ENCODE measurements at regions not wholly inside any gene's neighbourhood (a gene's known extent, or its start where the extent isn't known, plus 50 kb on each side); places are given as distances from the start of the nearest gene placed in this dataset.
"Not testable (repeated sequence)": the region's sequence is repeated elsewhere in the genome, so short reads cannot be mapped to it uniquely, and the experiment has no call there.

- H3K36me3 ChIP-seq (ENCODE audit: insufficient read depth, low read length) = no peaks in the 10 kb centered on the region
- H3K4me2 ChIP-seq (ENCODE audit: insufficient read depth, low read length) = no peak overlapping the region
- peaks cover 6% of the 10 kb centered on the region for H3K4me1 ChIP-seq (ENCODE audit: insufficient read depth, low read length)
- no peak for DNase-seq (ENCODE audit: insufficient read length, low spot score, missing footprints)
- no peaks in the 10 kb centered on the region for H3K27me3 ChIP-seq (ENCODE audit: insufficient read depth, low read length)
- no peak overlapping the region for H3K27ac ChIP-seq (ENCODE audit: low read depth, low read length)
- no peak for TF ChIP-seq CTCF (IDR thresholded peaks at IDR 0.05; ENCODE audit: extremely low read depth, low read depth, low read length)
- H3K4me3 ChIP-seq (ENCODE audit: insufficient read depth, low read length) = no peak overlapping the region
- H3K9me3 ChIP-seq (ENCODE audit: low read depth, low read length) = no peaks in the 10 kb centered on the region
- no peak overlapping the region for H2AFZ ChIP-seq (ENCODE audit: low read length)
- H4K20me1 ChIP-seq (ENCODE audit: insufficient read depth, low read length) = no peaks in the 10 kb centered on the region
- H3K79me2 ChIP-seq (ENCODE audit: insufficient read depth, low read length) = no peaks in the 10 kb centered on the region
These were observed 106.3 kb upstream of the DLG1 start for GRCh38 chr3:197404754-197405153.

- TF ChIP-seq CTCF (IDR thresholded peaks at IDR 0.05; ENCODE audit: extremely low read depth, low read depth, low read length) = no peak
- no peaks in the 10 kb centered on the region for H3K27me3 ChIP-seq (ENCODE audit: insufficient read depth, low read length)
- no peaks in the 10 kb centered on the region for H3K9me3 ChIP-seq (ENCODE audit: low read depth, low read length)
These were observed 105.6 kb upstream of the DLG1 start for GRCh38 chr3:197404030-197404429.

GRCh38 chr3:197402401-197402800, 104.0 kb upstream of the DLG1 start:
- not testable (repeated sequence) for H2AFZ ChIP-seq (ENCODE audit: low read length); H3K9me3 ChIP-seq (ENCODE audit: low read depth, low read length); H3K4me1 ChIP-seq (ENCODE audit: insufficient read depth, low read length); H3K27me3 ChIP-seq (ENCODE audit: insufficient read depth, low read length); DNase-seq (ENCODE audit: insufficient read length, low spot score, missing footprints); H3K79me2 ChIP-seq (ENCODE audit: insufficient read depth, low read length); H3K36me3 ChIP-seq (ENCODE audit: insufficient read depth, low read length); H3K4me2 ChIP-seq (ENCODE audit: insufficient read depth, low read length); H3K27ac ChIP-seq (ENCODE audit: low read depth, low read length); H4K20me1 ChIP-seq (ENCODE audit: insufficient read depth, low read length); H3K4me3 ChIP-seq (ENCODE audit: insufficient read depth, low read length)

More at GRCh38 chr3:197404030-197404429, 105.6 kb upstream of the DLG1 start:
- Histone ChIP-seq H3K4me2 (ENCODE audit: insufficient read depth, low read length) (no peak overlapping the region), H3K79me2 (ENCODE audit: insufficient read depth, low read length) (no peaks in the 10 kb centered on the region), H3K4me3 (ENCODE audit: insufficient read depth, low read length) (no peak overlapping the region), H3K4me1 (ENCODE audit: insufficient read depth, low read length) (peaks cover 6% of the 10 kb centered on the region), H3K36me3 (ENCODE audit: insufficient read depth, low read length) (no peaks in the 10 kb centered on the region), H3K27ac (ENCODE audit: low read depth, low read length) (no peak overlapping the region), H4K20me1 (ENCODE audit: insufficient read depth, low read length) (no peaks in the 10 kb centered on the region), H2AFZ (ENCODE audit: low read length) (no peak overlapping the region)
- no peak for DNase-seq (ENCODE audit: insufficient read length, low spot score, missing footprints)

GRCh38 chr3:197399486-197399885, 101.1 kb upstream of the DLG1 start:
- H3K27ac ChIP-seq (ENCODE audit: low read depth, low read length) = no peak overlapping the region
- H3K9me3 ChIP-seq (ENCODE audit: low read depth, low read length) = no peaks in the 10 kb centered on the region
- no peaks in the 10 kb centered on the region for H3K36me3 ChIP-seq (ENCODE audit: insufficient read depth, low read length)
- no peak overlapping the region for H2AFZ ChIP-seq (ENCODE audit: low read length)
- DNase-seq (ENCODE audit: insufficient read length, low spot score, missing footprints) = no peak
- H3K4me3 ChIP-seq (ENCODE audit: insufficient read depth, low read length) = no peak overlapping the region
- H3K27me3 ChIP-seq (ENCODE audit: insufficient read depth, low read length) = no peaks in the 10 kb centered on the region
- no peak overlapping the region for H3K4me2 ChIP-seq (ENCODE audit: insufficient read depth, low read length)
- no peaks in the 10 kb centered on the region for H3K79me2 ChIP-seq (ENCODE audit: insufficient read depth, low read length)
- H4K20me1 ChIP-seq (ENCODE audit: insufficient read depth, low read length) = no peaks in the 10 kb centered on the region
- H3K4me1 ChIP-seq (ENCODE audit: insufficient read depth, low read length) = peaks cover 11% of the 10 kb centered on the region
- TF ChIP-seq CTCF (IDR thresholded peaks at IDR 0.05; ENCODE audit: extremely low read depth, low read depth, low read length) = no peak

All from osteoblast (primary cell).